K562 (cell line): ENCODE measurements at regions not wholly inside any gene's neighbourhood (a gene's known extent, or its start where the extent isn't known, plus 50 kb on each side); places are given as distances from the start of the nearest gene placed in this dataset.

Experiments
- ATAC-seq: fragments of 200-7000 bp; cut with Tn5 transposase; 3 replicates; pipeline ENCODE4 v1.9.1; 2020; ENCODE audit warnings: moderate library complexity
- BruUV-seq: library from RNA; stranded (reverse); fragments of 400-500 nt; replicated peaks from 2 replicates; lab custom pipeline; 2021; lab: Mats Ljungman, UMichigan
- CTCF ChIA-PET: fragments of 300-600 bp; formaldehyde crosslinking; extraction: SDS; loops from one replicate; lab custom pipeline; 2021; ENCODE audit warnings: low intra/inter-chr PET ratio; lab: Yijun Ruan, JAX
- POLR2A ChIA-PET: fragments of 300-600, 350-650 bp; sonication (Branson Sonifier 250); formaldehyde crosslinking; extraction: SDS; loops from one replicate; lab custom pipeline; 2021; ENCODE audit warnings: antibody characterized with exemption, inconsistent platforms; lab: Yijun Ruan, JAX
- DNase-seq, 4 experiments: peaks; one replicate each; pipeline versions ENCODE4 v3.0.0 to v3.0.0-alpha.2; 2011 to 2018; ENCODE audit warnings: low spot score in 3 of 4, mixed read lengths in 3 of 4; ENCODE audit errors: extremely low read depth in 1 of 4
- FAIRE-seq: peaks from 2 replicates; lab custom pipeline; 2011; peaks lifted over from hg19 to GRCh38; lab: Jason Lieb, UNC
- H2AFZ ChIP-seq: 2 replicates; pipeline ENCODE4 v1.6.0; 2011; ENCODE audit warnings: low read depth, low read length, control low read depth, inconsistent platforms
- H3K27ac ChIP-seq: fragments of 200-600 bp; 3 replicates; pipeline ENCODE4 v1.8.0; 2011; ENCODE audit warnings: low read depth, mild to moderate bottlenecking, control low read depth, inconsistent platforms, low read length, moderate library complexity, mixed read lengths; ENCODE audit errors: extremely low read depth
- H3K27me3 ChIP-seq, 2 experiments: fragments of 300-600 bp in 1 of 2; 2 replicates in 1 of 2; 3 replicates in 1 of 2; pipeline versions ENCODE4 v1.6.0 to v1.8.0; 2011; ENCODE audit warnings: inconsistent platforms in 2 of 2, low read length in 2 of 2, mild to moderate bottlenecking in 1 of 2, mixed read lengths in 1 of 2, moderate library complexity in 1 of 2; ENCODE audit not compliant: control insufficient read depth in 2 of 2, insufficient read depth in 2 of 2
- H3K36me3 ChIP-seq: fragments of 300-600 bp; 3 replicates; pipeline ENCODE4 v1.8.0; 2011; ENCODE audit warnings: mild to moderate bottlenecking, low read length, inconsistent platforms; ENCODE audit not compliant: control insufficient read depth, insufficient read depth
- H3K4me1 ChIP-seq, 2 experiments: fragments of 200-600 bp in 1 of 2; replicated peaks in 1 of 2; 2 replicates in 1 of 2; 3 replicates in 1 of 2; pipeline versions ENCODE4 v1.5.1 to v1.8.0; 2011; ENCODE audit warnings: inconsistent platforms in 2 of 2, low read length in 2 of 2, mild to moderate bottlenecking in 1 of 2, mixed read lengths in 1 of 2, moderate library complexity in 1 of 2; ENCODE audit not compliant: control insufficient read depth in 2 of 2, insufficient read depth in 2 of 2
- H3K4me2 ChIP-seq: 2 replicates; pipeline ENCODE4 v1.6.1; 2011; ENCODE audit warnings: low read length, control low read depth, inconsistent platforms, mixed read lengths; ENCODE audit not compliant: insufficient read depth
- H3K4me3 ChIP-seq: fragments of 200-600 bp; sonication (generic), shearing (Covaris generic); 2 replicates; pipeline ENCODE4 v1.5.1; 2016; ENCODE audit warnings: control low read depth, inconsistent platforms
- H3K79me2 ChIP-seq: fragments of 200-600 bp; 3 replicates; pipeline ENCODE4 v1.8.0; 2011; ENCODE audit warnings: low read length, inconsistent platforms; ENCODE audit not compliant: control insufficient read depth, insufficient read depth
- H3K9ac ChIP-seq, 2 experiments: 2 replicates each; pipeline versions ENCODE4 v1.6.0 to v1.6.1; 2011; ENCODE audit warnings: low read depth in 2 of 2, low read length in 2 of 2, control low read depth in 1 of 2, inconsistent platforms in 1 of 2, mild to moderate bottlenecking in 1 of 2, mixed read lengths in 1 of 2; ENCODE audit not compliant: insufficient read depth in 1 of 2
- H3K9me1 ChIP-seq: one replicate; pipeline ENCODE4 v1.6.0; 2011; ENCODE audit warnings: inconsistent platforms, mild to moderate bottlenecking, low read length, moderate library complexity; ENCODE audit not compliant: control insufficient read depth, insufficient read depth
- H3K9me3 ChIP-seq: replicated peaks from 2 replicates; pipeline ENCODE4 v1.5.1; 2011; ENCODE audit warnings: low read depth, low read length, inconsistent platforms; ENCODE audit not compliant: control insufficient read depth, insufficient read depth
- H4K20me1 ChIP-seq: replicated peaks from 2 replicates; pipeline ENCODE4 v1.6.1; 2011; ENCODE audit warnings: low read length, inconsistent platforms, mixed read lengths; ENCODE audit not compliant: control insufficient read depth, insufficient read depth
- BRF1 ChIP-seq: IDR thresholded peaks from 3 replicates; pipeline ENCODE4 v1.6.1; 2011; ENCODE audit warnings: borderline replicate concordance, mild to moderate bottlenecking; ENCODE audit not compliant: insufficient read length; ENCODE audit errors: extremely low read depth
- CHD2 ChIP-seq: IDR thresholded peaks from 2 replicates; pipeline ENCODE4 v1.6.1; 2011; ENCODE audit warnings: low read depth, low read length
- DPF2 ChIP-seq: fragments of 450-650 bp; IDR thresholded peaks from 2 replicates; pipeline ENCODE4 v1.6.1; 2016
- E2F3 ChIP-seq: fragments of 250-450 bp; sonication (Bioruptor Pico); IDR thresholded peaks from 2 replicates; pipeline ENCODE4 v1.4.0; 2020; ENCODE audit warnings: mild to moderate bottlenecking
- HNRNPH1 ChIP-seq: fragments of 200-400 bp; formaldehyde crosslinking; optimal IDR thresholded peaks from 2 replicates; pipeline ENCODE3; 2017; ENCODE audit warnings: low read depth, mild to moderate bottlenecking, low read length, moderate library complexity
- ILK ChIP-seq: fragments of 450-650 bp; IDR thresholded peaks from 2 replicates; pipeline ENCODE4 v1.6.1; 2016; ENCODE audit warnings: missing genetic modification characterization, low read depth, mild to moderate bottlenecking, missing compliant biosample characterization, moderate library complexity, borderline replicate concordance
- IRF9 ChIP-seq: fragments of 450-650 bp; IDR thresholded peaks from 2 replicates; pipeline ENCODE4 v1.6.1; 2016; ENCODE audit warnings: missing biosample characterization, missing genetic modification characterization
- MAFF ChIP-seq: IDR thresholded peaks from 2 replicates; pipeline ENCODE4 v1.6.1; 2012; ENCODE audit warnings: low read length, improper control_type of control experiment
- NCOA1 ChIP-seq: fragments of 450-650 bp; IDR thresholded peaks from 2 replicates; pipeline ENCODE4 v1.6.1; 2016; ENCODE audit warnings: low read depth
- NKRF ChIP-seq: fragments of 450-650 bp; IDR thresholded peaks from 2 replicates; pipeline ENCODE4 v1.6.1; 2016; ENCODE audit warnings: borderline replicate concordance
- NR4A1 ChIP-seq, 2 experiments: fragments of 250-450 bp in 1 of 2; fragments of 450-650 bp in 1 of 2; sonication (Bioruptor Pico) in 1 of 2; IDR thresholded peaks; 2 replicates each; pipeline versions ENCODE4 v1.4.0 to v1.6.1; 2016 to 2020; ENCODE audit warnings: mild to moderate bottlenecking in 2 of 2, missing compliant biosample characterization in 1 of 2, missing genetic modification characterization in 1 of 2, moderate library complexity in 1 of 2
- POLR2AphosphoS5 ChIP-seq: IDR thresholded peaks from 2 replicates; pipeline ENCODE4 v1.6.1; 2011; ENCODE audit warnings: mild to moderate bottlenecking, low read depth, low read length, moderate library complexity; ENCODE audit not compliant: control insufficient read depth, insufficient read depth
- PRPF4 ChIP-seq: fragments of 200-400 bp; formaldehyde crosslinking; IDR thresholded peaks from one replicate; pipeline ENCODE4 v1.6.1; 2017; ENCODE audit warnings: low read length, low read depth, mild to moderate bottlenecking; ENCODE audit not compliant: insufficient read depth, poor library complexity, severe bottlenecking
- ZNF785 ChIP-seq: fragments of 250-450 bp; sonication (Bioruptor Pico); IDR thresholded peaks from 2 replicates; pipeline ENCODE4 v1.4.0; 2020; ENCODE audit warnings: mild to moderate bottlenecking
- ZSCAN32 ChIP-seq: fragments of 450-650 bp; formaldehyde crosslinking; IDR thresholded peaks from 2 replicates; pipeline ENCODE4 v1.4.0; 2020; ENCODE audit warnings: mild to moderate bottlenecking, moderate library complexity
- WGBS: fragments of 100-300 bp; shearing (Covaris generic); methylation state at CpG from one replicate; pipeline ENCODE4 v1.1.6; 2016; ENCODE audit warnings: low coverage, mixed read lengths; ENCODE audit not compliant: insufficient coverage; ENCODE audit errors: missing lambda C conversion rate; 5-methylcytosine and 5-hydroxymethylcytosine counted together
- in situ Hi-C: fragments of 300-500 bp; cut with MboI; formaldehyde crosslinking; loops from 4 replicates; pipeline ENCODE4 v1.15.0; 2018; ENCODE audit warnings: inconsistent platforms, mixed read lengths
- intact Hi-C: fragments of 100-400 bp; cut with micrococcal nuclease; formaldehyde crosslinking; loops from 2 replicates; pipeline ENCODE4 v1.14.2; 2022

DNA sequence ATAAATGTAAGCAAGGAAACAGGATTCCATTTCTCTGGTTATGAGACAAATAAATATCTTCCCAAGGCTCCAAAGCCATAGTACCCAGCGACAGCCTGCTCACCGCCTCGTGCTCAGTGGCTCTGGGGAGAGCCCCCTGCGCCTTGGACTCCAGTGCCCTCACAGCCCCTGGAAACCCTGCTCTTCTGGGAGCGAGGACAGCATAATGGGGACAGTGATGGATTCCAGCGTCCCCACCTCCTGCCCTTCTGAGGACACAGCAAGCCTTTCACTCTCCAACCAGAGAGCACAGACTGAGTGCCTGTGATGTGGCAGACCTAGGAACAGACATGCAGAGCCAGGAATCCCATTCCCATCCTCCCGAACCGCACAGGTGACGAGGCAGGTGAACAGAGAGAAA lies 660.8 kb downstream of the TBC1D22A start:
- intact Hi-C loops (no loop called here), in situ Hi-C loops (no loop called here)
- Histone ChIP-seq H2AFZ (no peak overlapping the region), H3K9me1 (no peaks in the 10 kb centered on the region), H3K27me3 (peaks cover 0 to 5% of the 10 kb centered on the region in 2 experiments; a peak in 1 of 5 replicates), H4K20me1 (no peaks in the 10 kb centered on the region), H3K4me2 (no peak overlapping the region), H3K4me1 (no peaks in the 10 kb centered on the region), H3K9me3 (no peaks in the 10 kb centered on the region), H3K9ac (no peak overlapping the region), H3K36me3 (no peaks in the 10 kb centered on the region), H3K79me2 (no peaks in the 10 kb centered on the region), H3K27ac (no peak overlapping the region), H3K4me3 (no peak overlapping the region)
- DNase-seq (no peak), FAIRE-seq (no peak), ATAC-seq (no peak)
- WGBS = 2% methylated on average over 9 of the region's 9 CpGs
- no TSS peak for BruUV-seq
- CTCF ChIA-PET = no interaction called here
- TF ChIP-seq NCOA1 = no peak
- TF ChIP-seq ZSCAN32 (CRISPR knock-in tag) = no peak
- POLR2A ChIA-PET = no interaction called here

DNA sequence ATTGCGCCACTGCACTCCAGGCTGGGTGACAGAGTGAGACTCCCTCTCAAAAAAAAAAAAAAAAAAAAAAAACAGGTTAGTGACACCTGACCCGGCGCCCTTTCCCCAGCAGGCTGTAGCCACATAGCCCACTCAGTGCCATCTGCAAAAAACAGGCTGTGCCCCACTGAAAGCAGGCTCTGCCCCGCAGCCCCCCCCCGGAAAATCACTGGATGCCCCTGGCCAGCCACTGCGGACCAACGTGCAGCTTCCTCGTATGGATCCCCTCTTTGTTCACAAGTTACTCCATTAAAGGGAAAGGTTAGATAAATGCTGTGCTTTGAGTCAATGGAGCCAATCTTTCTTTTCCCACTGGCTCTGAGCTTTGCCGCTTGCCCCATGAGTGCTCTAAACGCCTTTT lies 660.3 kb downstream of the TBC1D22A start:
- ChIA-PET CTCF (no interaction called here), POLR2A (no interaction called here)
- Histone ChIP-seq H3K4me2 (no peak overlapping the region), H3K9me3 (no peaks in the 10 kb centered on the region), H4K20me1 (no peaks in the 10 kb centered on the region), H3K79me2 (no peaks in the 10 kb centered on the region), H3K9ac (no peak overlapping the region), H3K27ac (no peak overlapping the region), H3K36me3 (no peaks in the 10 kb centered on the region), H3K4me3 (no peak overlapping the region), H3K4me1 (no peaks in the 10 kb centered on the region), H2AFZ (no peak overlapping the region), H3K9me1 (no peaks in the 10 kb centered on the region), H3K27me3 (peaks cover 0 to 5% of the 10 kb centered on the region in 2 experiments; a peak in 1 of 5 replicates)
- intact Hi-C loops = no loop called here
- ATAC-seq (no peak), FAIRE-seq (no peak), DNase-seq (no peak)
- WGBS = 2% methylated on average over 5 of the region's 10 CpGs
- BruUV-seq = no TSS peak
- in situ Hi-C loops = no loop called here
- no peak for TF ChIP-seq POLR2AphosphoS5
- TF ChIP-seq NKRF = no peak
- TF ChIP-seq PRPF4 = no peak
- TF ChIP-seq ILK = no peak
- TF ChIP-seq NR4A1 (CRISPR knock-in tag; IDR thresholded peaks at IDR 0.05) = no peak
- no peak for TF ChIP-seq NR4A1 (tag; IDR thresholded peaks at IDR 0.05)
- no peak for TF ChIP-seq E2F3 (CRISPR knock-in tag)
- TF ChIP-seq ZNF785 = no peak
- no peak for TF ChIP-seq DPF2
- TF ChIP-seq IRF9 = no peak
- TF ChIP-seq HNRNPH1 = no peak
- no peak for TF ChIP-seq MAFF
- TF ChIP-seq CHD2 = no peak
- no peak for TF ChIP-seq BRF1
